ENCODE measurements at regions not wholly inside any gene's neighbourhood (a gene's known extent, or its start where the extent isn't known, plus 50 kb on each side); places are given as distances from the start of the nearest gene placed in this dataset.

- DNase-seq (ENCODE audit: extremely low spot score): peak; percentile 45
- TF ChIP-seq ZNF384 (IDR thresholded peaks at IDR 0.05): no peak
- TF ChIP-seq CTBP1 (IDR thresholded peaks at IDR 0.05; ENCODE audit: borderline replicate concordance): no peak
- no peak for TF ChIP-seq ARNT (IDR thresholded peaks at IDR 0.05)
- no peak for TF ChIP-seq FOXA1 (IDR thresholded peaks at IDR 0.05)
- no peak for TF ChIP-seq PKNOX1 (IDR thresholded peaks at IDR 0.05)
- TF ChIP-seq BHLHE40 (IDR thresholded peaks at IDR 0.05; ENCODE audit: borderline replicate concordance): no peak
- no peak for TF ChIP-seq SUZ12 (IDR thresholded peaks at IDR 0.05)
- no peak for TF ChIP-seq LEF1 (IDR thresholded peaks at IDR 0.05; ENCODE audit: borderline replicate concordance)
- no peak for TF ChIP-seq ELF4 (IDR thresholded peaks at IDR 0.05)
- TF ChIP-seq FOXK2 (IDR thresholded peaks at IDR 0.05): no peak
- no peak for TF ChIP-seq L3MBTL2 (conservative IDR thresholded peaks at IDR 0.05)
- no peak for TF ChIP-seq TARDBP (IDR thresholded peaks at IDR 0.05)
- no peak for TF ChIP-seq HDGF (IDR thresholded peaks at IDR 0.05; ENCODE audit: borderline replicate concordance)
- CTCF ChIA-PET: no interaction called here
- POLR2A ChIA-PET: no interaction called here
These were observed 71.4 kb upstream of the MPEG1 start for GRCh38 chr11:59283825-59284772.

GRCh38 chr11:59283311-59283710 lies 70.6 kb upstream of the MPEG1 start:
- ChIA-PET CTCF (no interaction called here), POLR2A (no interaction called here)
- DNase-seq (ENCODE audit: extremely low spot score): no peak
- TF ChIP-seq SP1 (IDR thresholded peaks at IDR 0.05) (no peak), FOXA1 (IDR thresholded peaks at IDR 0.05) (no peak), ELF4 (IDR thresholded peaks at IDR 0.05) (no peak), FOXM1 (IDR thresholded peaks at IDR 0.05; ENCODE audit: borderline replicate concordance) (no peak), TARDBP (IDR thresholded peaks at IDR 0.05) (no peak), LEF1 (IDR thresholded peaks at IDR 0.05; ENCODE audit: borderline replicate concordance) (no peak), NFRKB (IDR thresholded peaks at IDR 0.05) (no peak), ZNF384 (IDR thresholded peaks at IDR 0.05) (no peak), SUZ12 (IDR thresholded peaks at IDR 0.05) (no peak), FOXK2 (IDR thresholded peaks at IDR 0.05) (no peak), CTBP1 (IDR thresholded peaks at IDR 0.05; ENCODE audit: borderline replicate concordance) (no peak), PKNOX1 (IDR thresholded peaks at IDR 0.05) (no peak), HDGF (IDR thresholded peaks at IDR 0.05; ENCODE audit: borderline replicate concordance) (no peak)

GRCh38 chr11:59281177-59281576 lies 68.5 kb upstream of the MPEG1 start:
- ChIA-PET CTCF (no interaction called here), POLR2A (no interaction called here)
- TF ChIP-seq L3MBTL2 (conservative IDR thresholded peaks at IDR 0.05) (no peak), FOXM1 (IDR thresholded peaks at IDR 0.05; ENCODE audit: borderline replicate concordance) (no peak), BHLHE40 (IDR thresholded peaks at IDR 0.05; ENCODE audit: borderline replicate concordance) (no peak), HDGF (IDR thresholded peaks at IDR 0.05; ENCODE audit: borderline replicate concordance) (no peak), NFRKB (IDR thresholded peaks at IDR 0.05) (no peak), ZNF384 (IDR thresholded peaks at IDR 0.05) (no peak), CTBP1 (IDR thresholded peaks at IDR 0.05; ENCODE audit: borderline replicate concordance) (no peak)
- DNase-seq (ENCODE audit: extremely low spot score): no peak

GRCh38 chr11:59273373-59273841 lies 60.7 kb upstream of the MPEG1 start:
- DNase-seq (ENCODE audit: extremely low spot score): no peak

GRCh38 chr11:59272771-59273372 lies 60.1 kb upstream of the MPEG1 start:
- ChIA-PET POLR2A (no interaction called here), CTCF (interaction anchor here (0.6 kb wide), 1 partner anchor 101 kb away, joined by 5 read pairs; the partner anchor contains the start of gene DTX4)
- no peak for TF ChIP-seq FOXA1 (IDR thresholded peaks at IDR 0.05)
- no peak for TF ChIP-seq BHLHE40 (IDR thresholded peaks at IDR 0.05; ENCODE audit: borderline replicate concordance)
- TF ChIP-seq TARDBP (IDR thresholded peaks at IDR 0.05): no peak
- TF ChIP-seq L3MBTL2 (conservative IDR thresholded peaks at IDR 0.05): no peak
- no peak for TF ChIP-seq NFRKB (IDR thresholded peaks at IDR 0.05)
- TF ChIP-seq SUZ12 (IDR thresholded peaks at IDR 0.05): no peak
- no peak for TF ChIP-seq ZNF384 (IDR thresholded peaks at IDR 0.05)
- no peak for TF ChIP-seq ARNT (IDR thresholded peaks at IDR 0.05)
- no peak for TF ChIP-seq CTBP1 (IDR thresholded peaks at IDR 0.05; ENCODE audit: borderline replicate concordance)
- no peak for TF ChIP-seq FOXK2 (IDR thresholded peaks at IDR 0.05)
- DNase-seq (ENCODE audit: extremely low spot score): no peak

More at GRCh38 chr11:59273373-59273841, 60.7 kb upstream of the MPEG1 start:
- TF ChIP-seq CTBP1 (IDR thresholded peaks at IDR 0.05; ENCODE audit: borderline replicate concordance) (no peak), SUZ12 (IDR thresholded peaks at IDR 0.05) (no peak), BHLHE40 (IDR thresholded peaks at IDR 0.05; ENCODE audit: borderline replicate concordance) (no peak)
- ChIA-PET CTCF (interaction anchor here (0.6 kb wide), 1 partner anchor 1428 kb away, joined by 3 read pairs; no protein-coding TSS in a partner anchor), POLR2A (no interaction called here)

- ChIA-PET CTCF (no interaction called here), POLR2A (no interaction called here)
- TF ChIP-seq BHLHE40 (IDR thresholded peaks at IDR 0.05; ENCODE audit: borderline replicate concordance): no peak
- DNase-seq (ENCODE audit: extremely low spot score): no peak
These were observed 59.1 kb upstream of the MPEG1 start for GRCh38 chr11:59271811-59272327.
